ENCODE measurements at regions not wholly inside any gene's neighbourhood (a gene's known extent, or its start where the extent isn't known, plus 50 kb on each side); places are given as distances from the start of the nearest gene placed in this dataset.

GRCh38 chr3:89859757-89860156 lies 752.3 kb downstream of the EPHA3 start:
- no peak for TF ChIP-seq CTCF (IDR thresholded peaks at IDR 0.05)
- no peak for TF ChIP-seq POLR2A (IDR thresholded peaks at IDR 0.05)
